Nephron (organoid): ENCODE measurements at regions not wholly inside any gene's neighbourhood (a gene's known extent, or its start where the extent isn't known, plus 50 kb on each side); places are given as distances from the start of the nearest gene placed in this dataset.

Source experiments
- H3K27ac Mint-ChIP-seq, 3 experiments: 2 replicates each; pipeline ENCODE4 v1.8.0; 2020; ENCODE audit warnings: mixed read lengths in 3 of 3, mild to moderate bottlenecking in 2 of 3, moderate library complexity in 1 of 3
- H3K27me3 Mint-ChIP-seq: 2 replicates; pipeline ENCODE4 v1.8.0; 2021; ENCODE audit warnings: low read depth, mild to moderate bottlenecking, moderate library complexity, mixed read lengths
- H3K36me3 Mint-ChIP-seq: 2 replicates; pipeline ENCODE4 v1.8.0; 2020; ENCODE audit warnings: low read depth, mixed read lengths
- H3K4me1 Mint-ChIP-seq: 2 replicates; pipeline ENCODE4 v1.8.0; 2020; ENCODE audit warnings: mixed read lengths
- H3K4me3 Mint-ChIP-seq, 3 experiments: 2 replicates each; pipeline ENCODE4 v1.8.0; 2020; ENCODE audit warnings: mild to moderate bottlenecking in 3 of 3, mixed read lengths in 3 of 3, moderate library complexity in 2 of 3
- H3K9me3 Mint-ChIP-seq: 2 replicates; pipeline ENCODE4 v1.8.0; 2020; ENCODE audit warnings: mixed read lengths
- TF ChIP-seq, protein P1 (sequence below), 3 experiments: fragments of 200-600 bp; sonication (generic); IDR thresholded peaks; one replicate each; pipeline ENCODE4 v1.5.0; 2021; ENCODE audit warnings: antibody characterized with exemption in 3 of 3; ENCODE audit not compliant: unreplicated experiment in 3 of 3

DNA sequence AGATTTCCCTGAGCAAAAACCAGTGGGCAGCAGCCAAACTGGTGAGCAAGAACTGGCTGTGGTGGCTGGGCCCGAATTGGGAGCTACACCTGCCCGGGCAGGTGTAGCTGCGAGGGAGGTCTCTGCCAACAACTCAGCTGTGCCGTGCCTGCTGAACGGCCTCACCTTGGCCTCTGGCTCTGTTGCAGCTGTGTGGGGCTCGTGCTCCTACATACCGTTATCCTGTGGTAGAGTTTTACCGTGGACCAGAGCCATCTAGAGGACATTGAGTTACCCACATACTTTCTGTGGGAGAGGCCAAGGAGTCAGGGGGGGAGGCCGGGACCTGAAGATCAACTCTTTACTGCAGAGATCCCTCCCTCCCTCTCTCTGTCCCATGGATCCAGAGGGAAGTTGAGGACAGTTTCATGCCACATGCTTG lies 113.2 kb downstream of the TM9SF2 start:
- TF ChIP-seq, protein P1, sequence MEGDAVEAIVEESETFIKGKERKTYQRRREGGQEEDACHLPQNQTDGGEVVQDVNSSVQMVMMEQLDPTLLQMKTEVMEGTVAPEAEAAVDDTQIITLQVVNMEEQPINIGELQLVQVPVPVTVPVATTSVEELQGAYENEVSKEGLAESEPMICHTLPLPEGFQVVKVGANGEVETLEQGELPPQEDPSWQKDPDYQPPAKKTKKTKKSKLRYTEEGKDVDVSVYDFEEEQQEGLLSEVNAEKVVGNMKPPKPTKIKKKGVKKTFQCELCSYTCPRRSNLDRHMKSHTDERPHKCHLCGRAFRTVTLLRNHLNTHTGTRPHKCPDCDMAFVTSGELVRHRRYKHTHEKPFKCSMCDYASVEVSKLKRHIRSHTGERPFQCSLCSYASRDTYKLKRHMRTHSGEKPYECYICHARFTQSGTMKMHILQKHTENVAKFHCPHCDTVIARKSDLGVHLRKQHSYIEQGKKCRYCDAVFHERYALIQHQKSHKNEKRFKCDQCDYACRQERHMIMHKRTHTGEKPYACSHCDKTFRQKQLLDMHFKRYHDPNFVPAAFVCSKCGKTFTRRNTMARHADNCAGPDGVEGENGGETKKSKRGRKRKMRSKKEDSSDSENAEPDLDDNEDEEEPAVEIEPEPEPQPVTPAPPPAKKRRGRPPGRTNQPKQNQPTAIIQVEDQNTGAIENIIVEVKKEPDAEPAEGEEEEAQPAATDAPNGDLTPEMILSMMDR (IDR thresholded peaks at IDR 0.05; ENCODE audit: unreplicated experiment in 3 of 3): peak in 1 of 3 experiments; percentile 16
- Mint-ChIP-seq H3K27me3 (peaks cover 5% of the 10 kb centered on the region), H3K27ac (no peak overlapping the region), H3K4me1 (peaks cover 15% of the 10 kb centered on the region), H3K36me3 (no peaks in the 10 kb centered on the region), H3K9me3 (no peaks in the 10 kb centered on the region), H3K4me3 (no peak overlapping the region)
